ENCODE measurements at regions not wholly inside any gene's neighbourhood (a gene's known extent, or its start where the extent isn't known, plus 50 kb on each side); places are given as distances from the start of the nearest gene placed in this dataset.
"Not testable (repeated sequence)": the region's sequence is repeated elsewhere in the genome, so short reads cannot be mapped to it uniquely, and the experiment has no call there.

GRCh38 chr4:24363751-24364150 lies 220.6 kb downstream of the DHX15 start:
- no peak for DNase-seq

GRCh38 chr4:24352112-24352511 lies 232.2 kb downstream of the DHX15 start:
- no peak for DNase-seq

GRCh38 chr4:24349168-24349996 lies 235.0 kb downstream of the DHX15 start:
- DNase-seq = not testable (repeated sequence)

- no peak for DNase-seq
Measured at GRCh38 chr4:24339260-24339659, 245.1 kb downstream of the DHX15 start.

GRCh38 chr4:24337451-24338190 lies 246.7 kb downstream of the DHX15 start:
- DNase-seq = no peak

GRCh38 chr4:24335616-24336015 lies 248.7 kb downstream of the DHX15 start:
- no peak for DNase-seq

GRCh38 chr4:24334906-24335305 lies 249.4 kb downstream of the DHX15 start:
- DNase-seq = no peak

GRCh38 chr4:24330573-24330972 lies 253.8 kb downstream of the DHX15 start:
- no peak for DNase-seq

- DNase-seq = no peak
Measured at GRCh38 chr4:24330172-24330571, 254.2 kb downstream of the DHX15 start.

- DNase-seq = no peak
Measured at GRCh38 chr4:24328711-24329110, 255.6 kb downstream of the DHX15 start.

- no peak for DNase-seq
Measured at GRCh38 chr4:24328310-24328709, 256.0 kb downstream of the DHX15 start.

- DNase-seq = no peak
Measured at GRCh38 chr4:24322995-24323394, 261.4 kb downstream of the DHX15 start.

- DNase-seq = no peak
Measured at GRCh38 chr4:24322511-24322910, 261.8 kb downstream of the DHX15 start.

- no peak for DNase-seq
Measured at GRCh38 chr4:24321616-24322015, 262.7 kb downstream of the DHX15 start.

GRCh38 chr4:24321131-24321530 lies 263.2 kb downstream of the DHX15 start:
- no peak for DNase-seq

GRCh38 chr4:24319387-24319786 lies 265.0 kb downstream of the DHX15 start:
- DNase-seq = no peak

GRCh38 chr4:24315056-24315455 lies 269.3 kb downstream of the DHX15 start:
- DNase-seq = no peak

GRCh38 chr4:24312261-24312913 lies 272.0 kb downstream of the DHX15 start:
- no peak for DNase-seq

- no peak for DNase-seq
Measured at GRCh38 chr4:24303926-24304325, 280.4 kb downstream of the DHX15 start.

GRCh38 chr4:24298911-24299310 lies 285.4 kb downstream of the DHX15 start:
- no peak for DNase-seq

- DNase-seq = no peak
Measured at GRCh38 chr4:24287096-24287495, 297.3 kb downstream of the DHX15 start.

GRCh38 chr4:24285759-24286158 lies 298.6 kb downstream of the DHX15 start:
- no peak for DNase-seq

GRCh38 chr4:24282446-24282845 lies 301.9 kb downstream of the DHX15 start:
- DNase-seq = no peak

GRCh38 chr4:24279911-24280375 lies 304.4 kb downstream of the DHX15 start:
- DNase-seq = no peak
